ENCODE measurements at regions not wholly inside any gene's neighbourhood (a gene's known extent, or its start where the extent isn't known, plus 50 kb on each side); places are given as distances from the start of the nearest gene placed in this dataset.
"Not testable (repeated sequence)": the region's sequence is repeated elsewhere in the genome, so short reads cannot be mapped to it uniquely, and the experiment has no call there.

- TF ChIP-seq TCF3 (IDR thresholded peaks at IDR 0.05; ENCODE audit: borderline replicate concordance, insufficient read depth, low read depth, low read length), result no peak
- peak; percentile 42 for TF ChIP-seq MEF2B (IDR thresholded peaks at IDR 0.05; ENCODE audit: partially characterized antibody, poor library complexity, severe bottlenecking)
- TF ChIP-seq MTA3 (IDR thresholded peaks at IDR 0.05; ENCODE audit: borderline replicate concordance, low read length), result peak; percentile 29; the same call in 1 of the 2 replicates
- peak; percentile 92 to 93 for TF ChIP-seq IKZF2 (IDR thresholded peaks at IDR 0.05)
Measured at GRCh38 chr15:92803852-92804609, 96.1 kb upstream of the CHD2 start (continued).

- POLR2A ChIA-PET, result interaction anchor here (0.9 to 2.1 kb wide), 7 partner anchors 18 to 221 kb away, joined by 3 to 12 read pairs (median 4); no protein-coding TSS in a partner anchor
- H3K9ac ChIP-seq (ENCODE audit: control insufficient read depth, insufficient read depth, low read length); H3K36me3 ChIP-seq (ENCODE audit: control insufficient read depth in 2 of 2, insufficient read depth in 2 of 2, low read length in 1 of 2); intact Hi-C loops (cut with micrococcal nuclease; ENCODE audit: unreplicated experiment); H2AFZ ChIP-seq (ENCODE audit: control insufficient read depth, low read depth, low read length); H3K4me2 ChIP-seq (ENCODE audit: control insufficient read depth, insufficient read depth); BruUV-seq (replicated peaks); H3K27me3 ChIP-seq (replicated peaks in 1 of 2; ENCODE audit: control insufficient read depth in 2 of 2, insufficient read depth in 2 of 2, low read length in 1 of 2); H4K20me1 ChIP-seq (ENCODE audit: control insufficient read depth, insufficient read depth); H3K9me3 ChIP-seq (replicated peaks; ENCODE audit: control insufficient read depth, insufficient read depth, low read length); DNase-seq (ENCODE audit: low read depth, low spot score); FAIRE-seq; ATAC-seq; H3K4me3 ChIP-seq: not testable (repeated sequence)
- H3K79me2 ChIP-seq (ENCODE audit: control insufficient read depth, insufficient read depth, low read length), result peaks cover 16% of the 10 kb centered on the region
- H3K4me1 ChIP-seq (ENCODE audit: control insufficient read depth, insufficient read depth, low read length), result peaks cover 13% of the 10 kb centered on the region
- RAD21 ChIA-PET (ENCODE audit: unreplicated experiment), result interaction anchor here (0.5 to 3.3 kb wide), 10 partner anchors 27 to 117 kb away, joined by 3 to 17 read pairs (median 4); no protein-coding TSS in a partner anchor
- CTCF ChIA-PET, result interaction anchor here (0.7 to 3.0 kb wide), 7 partner anchors 9 to 283 kb away, joined by 3 to 19 read pairs (median 3); no protein-coding TSS in a partner anchor
- in situ Hi-C loops (cut with MboI), result loop anchor here (5.0 kb wide), 1 partner anchor 223 kb away; no protein-coding TSS in a partner anchor
- peak overlapping the region; percentile 48; the same call in 1 of the 2 replicates for H3K27ac ChIP-seq (ENCODE audit: control insufficient read depth, insufficient read depth)
- SMC1A ChIA-PET (ENCODE audit: uncharacterized antibody, unreplicated experiment), result interaction anchor here (0.7 to 3.1 kb wide), 12 partner anchors 18 to 1316 kb away, joined by 3 to 17 read pairs (median 4); partner anchors contain the start of gene CHD2
- WGBS (ENCODE audit: insufficient coverage, insufficient replicate concordance, low lambda C conversion rate, missing lambda C conversion rate), result 98% methylated on average over 5 of the region's 5 CpGs
Measured at GRCh38 chr15:92804610-92804936, 95.6 kb upstream of the CHD2 start.
